ENCODE measurements at regions not wholly inside any gene's neighbourhood (a gene's known extent, or its start where the extent isn't known, plus 50 kb on each side); places are given as distances from the start of the nearest gene placed in this dataset.

DNA sequence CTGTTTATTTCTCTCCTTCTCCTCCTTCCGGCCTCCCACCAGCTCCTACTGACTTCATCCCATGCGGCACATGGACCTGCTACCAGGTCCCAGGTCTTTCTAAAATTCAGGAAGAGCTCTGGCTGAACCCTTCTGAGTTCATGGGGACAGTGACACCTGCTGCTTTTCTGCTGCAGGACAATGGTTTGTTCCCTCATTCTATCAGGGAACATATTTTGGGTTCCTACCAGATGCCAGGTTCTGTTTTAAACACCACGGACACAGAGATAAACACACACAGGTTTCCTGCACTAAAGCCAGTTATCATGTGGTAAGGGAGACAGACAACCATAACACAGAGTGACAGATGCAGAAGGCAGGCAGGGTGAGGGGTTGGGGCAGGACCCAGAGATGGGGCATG lies 114.0 kb upstream of the RAB4A start:
- H4K20me1 ChIP-seq (ENCODE audit: insufficient read depth) = no peaks in the 10 kb centered on the region
- H3K4me3 ChIP-seq = no peak overlapping the region
- H3K27me3 ChIP-seq (ENCODE audit: insufficient read depth, low read depth) = peaks cover 63% of the 10 kb centered on the region
- ChIA-PET POLR2A (ENCODE audit: unreplicated experiment) (no interaction called here), CTCF (no interaction called here)
- H3K4me2 ChIP-seq = no peak overlapping the region
- TF ChIP-seq EZH2 (IDR thresholded peaks at IDR 0.05; ENCODE audit: low read depth) = no peak
- TF ChIP-seq, protein P1, sequence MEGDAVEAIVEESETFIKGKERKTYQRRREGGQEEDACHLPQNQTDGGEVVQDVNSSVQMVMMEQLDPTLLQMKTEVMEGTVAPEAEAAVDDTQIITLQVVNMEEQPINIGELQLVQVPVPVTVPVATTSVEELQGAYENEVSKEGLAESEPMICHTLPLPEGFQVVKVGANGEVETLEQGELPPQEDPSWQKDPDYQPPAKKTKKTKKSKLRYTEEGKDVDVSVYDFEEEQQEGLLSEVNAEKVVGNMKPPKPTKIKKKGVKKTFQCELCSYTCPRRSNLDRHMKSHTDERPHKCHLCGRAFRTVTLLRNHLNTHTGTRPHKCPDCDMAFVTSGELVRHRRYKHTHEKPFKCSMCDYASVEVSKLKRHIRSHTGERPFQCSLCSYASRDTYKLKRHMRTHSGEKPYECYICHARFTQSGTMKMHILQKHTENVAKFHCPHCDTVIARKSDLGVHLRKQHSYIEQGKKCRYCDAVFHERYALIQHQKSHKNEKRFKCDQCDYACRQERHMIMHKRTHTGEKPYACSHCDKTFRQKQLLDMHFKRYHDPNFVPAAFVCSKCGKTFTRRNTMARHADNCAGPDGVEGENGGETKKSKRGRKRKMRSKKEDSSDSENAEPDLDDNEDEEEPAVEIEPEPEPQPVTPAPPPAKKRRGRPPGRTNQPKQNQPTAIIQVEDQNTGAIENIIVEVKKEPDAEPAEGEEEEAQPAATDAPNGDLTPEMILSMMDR (conservative IDR thresholded peaks at IDR 0.05) = no peak; the same call in 1 of the 2 replicates
- DNase-seq = no peak
- no peak overlapping the region for H2AFZ ChIP-seq
- intact Hi-C loops (cut with micrococcal nuclease; ENCODE audit: unreplicated experiment) = no loop called here
- no peak overlapping the region for H3K27ac ChIP-seq
- no TSS peak for BruUV-seq (replicated peaks)
- H3F3A ChIP-seq (ENCODE audit: insufficient read depth, low read depth) = no peaks in the 10 kb centered on the region
- no peaks in the 10 kb centered on the region for H3K9me3 ChIP-seq (ENCODE audit: insufficient read depth, low read depth)
- H3K79me2 ChIP-seq (ENCODE audit: low read depth) = no peaks in the 10 kb centered on the region
- H3K4me1 ChIP-seq (replicated peaks; ENCODE audit: insufficient read depth) = no peaks in the 10 kb centered on the region
- no peaks in the 10 kb centered on the region for H3K36me3 ChIP-seq (ENCODE audit: low read depth)
- H3K9me2 ChIP-seq (ENCODE audit: insufficient read depth) = no peaks in the 10 kb centered on the region

DNA sequence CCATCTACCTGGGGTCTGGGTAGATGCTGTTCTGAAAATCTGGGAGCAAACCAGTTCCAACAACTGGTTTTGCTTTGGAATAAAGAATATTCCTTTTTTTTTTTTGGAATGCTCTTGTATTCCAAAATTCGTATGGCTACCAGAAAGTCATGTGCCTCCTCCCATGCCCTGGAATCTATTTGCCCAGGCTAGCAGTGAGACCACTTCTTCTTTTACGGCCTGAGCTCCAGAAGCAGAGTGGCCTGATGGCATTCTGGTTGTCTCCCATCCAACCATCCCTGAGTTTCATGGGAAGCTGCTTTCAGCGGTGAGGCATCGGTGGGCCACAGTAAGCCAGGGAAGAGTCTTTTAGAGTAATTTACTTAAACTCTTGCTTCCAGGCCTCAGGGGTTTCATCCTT lies 113.4 kb upstream of the RAB4A start:
- Histone ChIP-seq H4K20me1 (ENCODE audit: insufficient read depth) (no peaks in the 10 kb centered on the region), H3K27ac (no peak overlapping the region), H3K36me3 (ENCODE audit: low read depth) (no peaks in the 10 kb centered on the region), H3F3A (ENCODE audit: insufficient read depth, low read depth) (no peaks in the 10 kb centered on the region), H3K9me3 (ENCODE audit: insufficient read depth, low read depth) (no peaks in the 10 kb centered on the region), H3K9me2 (ENCODE audit: insufficient read depth) (no peaks in the 10 kb centered on the region), H3K4me2 (no peak overlapping the region), H3K27me3 (ENCODE audit: insufficient read depth, low read depth) (peaks cover 63% of the 10 kb centered on the region), H3K4me1 (replicated peaks; ENCODE audit: insufficient read depth) (no peaks in the 10 kb centered on the region), H3K4me3 (no peak overlapping the region), H3K79me2 (ENCODE audit: low read depth) (no peaks in the 10 kb centered on the region), H2AFZ (no peak overlapping the region)
- no TSS peak for BruUV-seq (replicated peaks)
- DNase-seq = no peak
- TF ChIP-seq EZH2 (IDR thresholded peaks at IDR 0.05; ENCODE audit: low read depth) = no peak
- TF ChIP-seq, protein P1 (conservative IDR thresholded peaks at IDR 0.05) = no peak
- intact Hi-C loops (cut with micrococcal nuclease; ENCODE audit: unreplicated experiment) = no loop called here
- CTCF ChIA-PET = no interaction called here
- POLR2A ChIA-PET (ENCODE audit: unreplicated experiment) = no interaction called here

DNA sequence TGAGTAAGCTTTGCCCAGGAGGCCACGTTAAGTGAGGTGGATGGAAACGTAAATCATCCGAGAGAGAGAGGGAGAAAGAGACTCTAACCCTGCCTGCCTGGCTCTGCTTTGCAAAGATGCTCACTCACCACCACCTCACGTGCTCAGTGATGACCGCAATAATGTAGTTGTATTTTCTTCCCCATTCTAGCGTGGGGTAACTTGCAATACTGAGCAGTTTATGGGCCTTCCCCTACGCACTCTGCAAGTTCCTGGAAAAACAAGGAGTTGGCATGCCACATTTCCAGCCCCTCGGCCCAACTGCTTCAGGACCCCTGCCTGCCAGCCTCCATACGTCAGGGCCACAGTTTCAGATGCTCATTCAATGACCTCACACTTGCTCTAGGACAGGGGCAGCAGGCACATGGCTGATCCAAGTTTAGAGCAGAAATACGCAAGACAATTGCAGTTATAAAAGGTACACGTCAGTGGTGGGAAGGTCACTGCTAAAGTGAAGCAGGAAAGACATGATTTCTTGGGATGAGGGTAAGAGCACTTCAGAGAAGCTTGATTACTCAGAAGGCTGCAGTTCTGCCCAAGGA lies 112.5 kb upstream of the RAB4A start:
- Histone ChIP-seq H3K27ac (no peak overlapping the region), H3K9me2 (ENCODE audit: insufficient read depth) (no peaks in the 10 kb centered on the region), H3K36me3 (ENCODE audit: low read depth) (no peaks in the 10 kb centered on the region), H3F3A (ENCODE audit: insufficient read depth, low read depth) (no peaks in the 10 kb centered on the region), H3K9me3 (ENCODE audit: insufficient read depth, low read depth) (no peaks in the 10 kb centered on the region), H2AFZ (no peak overlapping the region), H3K27me3 (ENCODE audit: insufficient read depth, low read depth) (peaks cover 55% of the 10 kb centered on the region), H3K4me3 (no peak overlapping the region), H3K79me2 (ENCODE audit: low read depth) (no peaks in the 10 kb centered on the region), H3K4me1 (replicated peaks; ENCODE audit: insufficient read depth) (no peaks in the 10 kb centered on the region), H4K20me1 (ENCODE audit: insufficient read depth) (no peaks in the 10 kb centered on the region), H3K4me2 (no peak overlapping the region)
- no peak for TF ChIP-seq EZH2 (IDR thresholded peaks at IDR 0.05; ENCODE audit: low read depth)
- TF ChIP-seq, protein P1 (conservative IDR thresholded peaks at IDR 0.05) = no peak
- no TSS peak for BruUV-seq (replicated peaks)
- intact Hi-C loops (cut with micrococcal nuclease; ENCODE audit: unreplicated experiment) = no loop called here
- ChIA-PET CTCF (no interaction called here), POLR2A (ENCODE audit: unreplicated experiment) (no interaction called here)
- DNase-seq = no peak

All from PC-9 (cell line).